ENCODE measurements at regions not wholly inside any gene's neighbourhood (a gene's known extent, or its start where the extent isn't known, plus 50 kb on each side); places are given as distances from the start of the nearest gene placed in this dataset.

DNA sequence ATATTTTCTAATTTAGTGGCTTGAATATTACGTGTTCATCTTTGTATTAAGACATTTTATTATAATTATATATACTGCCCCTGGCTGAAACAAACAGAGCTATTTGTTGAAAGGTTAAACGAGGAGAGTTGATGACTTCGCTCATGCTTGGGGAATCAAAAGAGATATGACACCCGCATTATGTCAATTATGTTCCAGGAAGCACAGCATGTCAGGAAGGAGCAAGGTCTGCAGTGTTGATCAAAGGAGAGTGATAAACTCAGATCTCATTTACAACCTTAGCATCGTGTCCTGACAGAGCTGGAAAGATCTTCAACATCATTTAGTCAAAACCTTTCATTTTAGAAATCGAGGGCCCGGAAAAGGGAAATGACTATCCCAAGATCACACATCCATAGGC lies 510.1 kb downstream of the TDRD15 start:
- no peak overlapping the region for H3K27ac ChIP-seq (ENCODE audit: low read length)
- ChIA-PET CTCF (interaction anchor here (0.6 kb wide), 1 partner anchor 870 kb away, joined by 4 read pairs; no protein-coding TSS in a partner anchor), POLR2A (no interaction called here)
- DNase-seq (ENCODE audit: low read depth, low spot score) = no peak
- no peaks in the 10 kb centered on the region for H3K9me3 ChIP-seq (ENCODE audit: control insufficient read depth, insufficient read depth, low read depth, low read length)
- BruUV-seq (replicated peaks) = no TSS peak
- no peaks in the 10 kb centered on the region for H3K4me1 ChIP-seq (ENCODE audit: control insufficient read depth, insufficient read depth, low read length)
- H3K27me3 ChIP-seq (ENCODE audit: control insufficient read depth, insufficient read depth, low read length) = no peaks in the 10 kb centered on the region
- no peaks in the 10 kb centered on the region for H3K36me3 ChIP-seq (ENCODE audit: control insufficient read depth, insufficient read depth, low read length)
- TF ChIP-seq, protein P1, sequence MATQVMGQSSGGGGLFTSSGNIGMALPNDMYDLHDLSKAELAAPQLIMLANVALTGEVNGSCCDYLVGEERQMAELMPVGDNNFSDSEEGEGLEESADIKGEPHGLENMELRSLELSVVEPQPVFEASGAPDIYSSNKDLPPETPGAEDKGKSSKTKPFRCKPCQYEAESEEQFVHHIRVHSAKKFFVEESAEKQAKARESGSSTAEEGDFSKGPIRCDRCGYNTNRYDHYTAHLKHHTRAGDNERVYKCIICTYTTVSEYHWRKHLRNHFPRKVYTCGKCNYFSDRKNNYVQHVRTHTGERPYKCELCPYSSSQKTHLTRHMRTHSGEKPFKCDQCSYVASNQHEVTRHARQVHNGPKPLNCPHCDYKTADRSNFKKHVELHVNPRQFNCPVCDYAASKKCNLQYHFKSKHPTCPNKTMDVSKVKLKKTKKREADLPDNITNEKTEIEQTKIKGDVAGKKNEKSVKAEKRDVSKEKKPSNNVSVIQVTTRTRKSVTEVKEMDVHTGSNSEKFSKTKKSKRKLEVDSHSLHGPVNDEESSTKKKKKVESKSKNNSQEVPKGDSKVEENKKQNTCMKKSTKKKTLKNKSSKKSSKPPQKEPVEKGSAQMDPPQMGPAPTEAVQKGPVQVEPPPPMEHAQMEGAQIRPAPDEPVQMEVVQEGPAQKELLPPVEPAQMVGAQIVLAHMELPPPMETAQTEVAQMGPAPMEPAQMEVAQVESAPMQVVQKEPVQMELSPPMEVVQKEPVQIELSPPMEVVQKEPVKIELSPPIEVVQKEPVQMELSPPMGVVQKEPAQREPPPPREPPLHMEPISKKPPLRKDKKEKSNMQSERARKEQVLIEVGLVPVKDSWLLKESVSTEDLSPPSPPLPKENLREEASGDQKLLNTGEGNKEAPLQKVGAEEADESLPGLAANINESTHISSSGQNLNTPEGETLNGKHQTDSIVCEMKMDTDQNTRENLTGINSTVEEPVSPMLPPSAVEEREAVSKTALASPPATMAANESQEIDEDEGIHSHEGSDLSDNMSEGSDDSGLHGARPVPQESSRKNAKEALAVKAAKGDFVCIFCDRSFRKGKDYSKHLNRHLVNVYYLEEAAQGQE (IDR thresholded peaks at IDR 0.05; ENCODE audit: insufficient read depth in 1 of 2, low read depth in 2 of 2, low read length in 1 of 2) = no peak
- TF ChIP-seq TCF7L2 (IDR thresholded peaks at IDR 0.05; ENCODE audit: low read depth, low read length) (no peak), POLR2AphosphoS5 (IDR thresholded peaks at IDR 0.05; ENCODE audit: low read depth, low read length) (no peak), SIN3A (IDR thresholded peaks at IDR 0.05; ENCODE audit: borderline replicate concordance, insufficient read depth, low read depth, low read length) (no peak)
- TF ChIP-seq, protein P2, sequence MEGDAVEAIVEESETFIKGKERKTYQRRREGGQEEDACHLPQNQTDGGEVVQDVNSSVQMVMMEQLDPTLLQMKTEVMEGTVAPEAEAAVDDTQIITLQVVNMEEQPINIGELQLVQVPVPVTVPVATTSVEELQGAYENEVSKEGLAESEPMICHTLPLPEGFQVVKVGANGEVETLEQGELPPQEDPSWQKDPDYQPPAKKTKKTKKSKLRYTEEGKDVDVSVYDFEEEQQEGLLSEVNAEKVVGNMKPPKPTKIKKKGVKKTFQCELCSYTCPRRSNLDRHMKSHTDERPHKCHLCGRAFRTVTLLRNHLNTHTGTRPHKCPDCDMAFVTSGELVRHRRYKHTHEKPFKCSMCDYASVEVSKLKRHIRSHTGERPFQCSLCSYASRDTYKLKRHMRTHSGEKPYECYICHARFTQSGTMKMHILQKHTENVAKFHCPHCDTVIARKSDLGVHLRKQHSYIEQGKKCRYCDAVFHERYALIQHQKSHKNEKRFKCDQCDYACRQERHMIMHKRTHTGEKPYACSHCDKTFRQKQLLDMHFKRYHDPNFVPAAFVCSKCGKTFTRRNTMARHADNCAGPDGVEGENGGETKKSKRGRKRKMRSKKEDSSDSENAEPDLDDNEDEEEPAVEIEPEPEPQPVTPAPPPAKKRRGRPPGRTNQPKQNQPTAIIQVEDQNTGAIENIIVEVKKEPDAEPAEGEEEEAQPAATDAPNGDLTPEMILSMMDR (IDR thresholded peaks at IDR 0.05) = no peak
- intact Hi-C loops (cut with micrococcal nuclease; ENCODE audit: unreplicated experiment) (no loop called here), in situ Hi-C loops (cut with HindIII; ENCODE audit: low pct_unique_long_range_greater_than_20kb, low sequenced_read_pairs) (no loop called here)
- ATAC-seq = no peak
- H3K4me3 ChIP-seq (ENCODE audit: low read depth in 2 of 2, low read length in 2 of 2) = no peak overlapping the region

DNA sequence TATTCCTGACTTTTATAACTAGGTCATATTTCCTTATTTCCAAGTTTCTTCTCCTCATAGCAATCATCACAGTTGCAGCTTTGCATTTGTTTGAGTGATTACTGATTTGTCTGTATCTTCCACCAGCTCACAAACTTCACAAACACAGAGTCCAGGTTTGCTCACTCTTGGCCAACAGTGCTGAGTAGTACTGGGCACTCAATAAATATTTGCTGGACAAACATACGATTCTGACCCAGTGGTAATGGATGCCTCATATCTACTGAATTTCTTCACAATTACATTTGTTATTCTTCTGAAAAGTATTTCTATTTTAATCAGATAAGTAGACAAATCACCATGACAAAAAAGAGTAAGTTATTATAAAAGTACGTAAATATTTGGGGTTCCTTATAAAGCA lies 516.3 kb downstream of the TDRD15 start:
- Histone ChIP-seq H3K27ac (ENCODE audit: low read length) (no peak overlapping the region), H3K27me3 (ENCODE audit: control insufficient read depth, insufficient read depth, low read length) (no peaks in the 10 kb centered on the region), H3K36me3 (ENCODE audit: control insufficient read depth, insufficient read depth, low read length) (no peaks in the 10 kb centered on the region), H3K4me3 (ENCODE audit: low read depth in 2 of 2, low read length in 2 of 2) (no peak overlapping the region), H3K9me3 (ENCODE audit: control insufficient read depth, insufficient read depth, low read depth, low read length) (no peaks in the 10 kb centered on the region), H3K4me1 (ENCODE audit: control insufficient read depth, insufficient read depth, low read length) (no peaks in the 10 kb centered on the region)
- POLR2A ChIA-PET = no interaction called here
- no peak for DNase-seq (ENCODE audit: low read depth, low spot score)
- in situ Hi-C loops (cut with HindIII; ENCODE audit: low pct_unique_long_range_greater_than_20kb, low sequenced_read_pairs) (no loop called here), intact Hi-C loops (cut with micrococcal nuclease; ENCODE audit: unreplicated experiment) (no loop called here)
- TF ChIP-seq, protein P2 (IDR thresholded peaks at IDR 0.05) = no peak
- no peak for TF ChIP-seq SIN3A (IDR thresholded peaks at IDR 0.05; ENCODE audit: borderline replicate concordance, insufficient read depth, low read depth, low read length)
- no peak for TF ChIP-seq POLR2AphosphoS5 (IDR thresholded peaks at IDR 0.05; ENCODE audit: low read depth, low read length)
- TF ChIP-seq, protein P1 (IDR thresholded peaks at IDR 0.05; ENCODE audit: insufficient read depth in 1 of 2, low read depth in 2 of 2, low read length in 1 of 2) = no peak
- TF ChIP-seq TCF7L2 (IDR thresholded peaks at IDR 0.05; ENCODE audit: low read depth, low read length) = no peak
- no TSS peak for BruUV-seq (replicated peaks)
- CTCF ChIA-PET = no interaction called here
- no peak for ATAC-seq

All from Panc1 (cell line).